ENCODE measurements at regions not wholly inside any gene's neighbourhood (a gene's known extent, or its start where the extent isn't known, plus 50 kb on each side); places are given as distances from the start of the nearest gene placed in this dataset.

- no peak for TF ChIP-seq REST (IDR thresholded peaks at IDR 0.05; ENCODE audit: unreplicated experiment)
- no peak for TF ChIP-seq CTCF (conservative IDR thresholded peaks at IDR 0.05; ENCODE audit: low read depth in 2 of 2)
- no peak for TF ChIP-seq JUNB (IDR thresholded peaks at IDR 0.05; ENCODE audit: unreplicated experiment)
- no peak for TF ChIP-seq EZH2phosphoT487 (IDR thresholded peaks at IDR 0.05; ENCODE audit: unreplicated experiment)
- no peak for TF ChIP-seq EZH2 (IDR thresholded peaks at IDR 0.05; ENCODE audit: low read depth, unreplicated experiment)
- no peak for TF ChIP-seq POLR2AphosphoS5 (IDR thresholded peaks at IDR 0.05; ENCODE audit: low read depth)
Observed at GRCh38 chr9:84153885-84154284, 173.3 kb downstream of the RMI1 start.

Measured in GM23338 (cell line).